ENCODE measurements at regions not wholly inside any gene's neighbourhood (a gene's known extent, or its start where the extent isn't known, plus 50 kb on each side); places are given as distances from the start of the nearest gene placed in this dataset.
A peak's percentile ranks its signal among the peaks of the same experiment; 100 is the strongest.
"Not testable (repeated sequence)": the region's sequence is repeated elsewhere in the genome, so short reads cannot be mapped to it uniquely, and the experiment has no call there.

GRCh38 chr3:176647987-176648386 is 549.3 kb downstream of the TBL1XR1 start:
- no peak for DNase-seq

- DNase-seq = peak in 2 of 56 donors; percentile 0 to 1
Observed at GRCh38 chr3:176633511-176633910, 563.8 kb downstream of the TBL1XR1 start.

GRCh38 chr3:176632925-176633324 is 564.4 kb downstream of the TBL1XR1 start:
- no peak for DNase-seq

GRCh38 chr3:176631165-176631564 is 566.1 kb downstream of the TBL1XR1 start:
- no peak for DNase-seq

- no peak for DNase-seq
Observed at GRCh38 chr3:176628101-176628639, 569.1 kb downstream of the TBL1XR1 start.

- no peak for DNase-seq
Observed at GRCh38 chr3:176623468-176624150, 573.7 kb downstream of the TBL1XR1 start.

GRCh38 chr3:176619833-176620232 is 577.4 kb downstream of the TBL1XR1 start:
- no peak for DNase-seq

- no peak for DNase-seq
Observed at GRCh38 chr3:176615826-176616225, 581.5 kb downstream of the TBL1XR1 start.

GRCh38 chr3:176611703-176612102 is 585.6 kb downstream of the TBL1XR1 start:
- no peak for DNase-seq

- DNase-seq = no peak
Observed at GRCh38 chr3:176609361-176609760, 587.9 kb downstream of the TBL1XR1 start.

GRCh38 chr3:176605553-176605952 is 591.7 kb downstream of the TBL1XR1 start:
- not testable (repeated sequence) for DNase-seq

GRCh38 chr3:176595307-176595706 is 602.0 kb downstream of the TBL1XR1 start:
- no peak for DNase-seq

GRCh38 chr3:176590722-176591121 is 606.6 kb downstream of the TBL1XR1 start:
- no peak for DNase-seq

GRCh38 chr3:176587089-176587488 is 610.2 kb downstream of the TBL1XR1 start:
- DNase-seq = no peak

- DNase-seq = no peak
Observed at GRCh38 chr3:176584413-176585176, 612.7 kb downstream of the TBL1XR1 start.

- DNase-seq = no peak
Observed at GRCh38 chr3:176583956-176584355, 613.3 kb downstream of the TBL1XR1 start.

- no peak for DNase-seq
Observed at GRCh38 chr3:176581589-176581988, 615.7 kb downstream of the TBL1XR1 start.

GRCh38 chr3:176579711-176580185 is 617.5 kb downstream of the TBL1XR1 start:
- no peak for DNase-seq

GRCh38 chr3:176578316-176578715 is 619.0 kb downstream of the TBL1XR1 start:
- no peak for DNase-seq

GRCh38 chr3:176577447-176577846 is 619.8 kb downstream of the TBL1XR1 start:
- DNase-seq = no peak

- no peak for DNase-seq
Observed at GRCh38 chr3:176574786-176575185, 622.5 kb downstream of the TBL1XR1 start.

GRCh38 chr3:176571926-176572325 is 625.4 kb downstream of the TBL1XR1 start:
- DNase-seq = no peak

- no peak for DNase-seq
Observed at GRCh38 chr3:176570992-176571391, 626.3 kb downstream of the TBL1XR1 start.
